Left ventricle myocardium inferior (tissue), 1 donor: ENCODE measurements at regions not wholly inside any gene's neighbourhood (a gene's known extent, or its start where the extent isn't known, plus 50 kb on each side); places are given as distances from the start of the nearest gene placed in this dataset.

Source experiments
- DNase-seq: peaks from one replicate; pipeline ENCODE4 v3.0.0-alpha.2; 2020
- H3K27ac ChIP-seq: fragments of 200-600 bp; replicated peaks from 2 replicates; pipeline ENCODE4 v1.8.0; 2021
- H3K27me3 ChIP-seq: fragments of 200-600 bp; 2 replicates; pipeline ENCODE4 v1.8.0; 2021; ENCODE audit warnings: low read depth
- H3K36me3 ChIP-seq: fragments of 200-600 bp; 2 replicates; pipeline ENCODE4 v1.8.0; 2021
- H3K4me1 ChIP-seq: fragments of 200-600 bp; 2 replicates; pipeline ENCODE4 v1.8.0; 2021
- H3K4me3 ChIP-seq: fragments of 200-600 bp; 2 replicates; pipeline ENCODE4 v1.8.0; 2021; ENCODE audit warnings: mild to moderate bottlenecking, moderate library complexity
- H3K9me3 ChIP-seq: fragments of 200-600 bp; replicated peaks from 2 replicates; pipeline ENCODE4 v1.8.0; 2021
- CTCF ChIP-seq: fragments of 200-600 bp; IDR thresholded peaks from 2 replicates; pipeline ENCODE4 v1.8.0; 2021; ENCODE audit warnings: antibody characterized with exemption, mild to moderate bottlenecking, borderline replicate concordance
- intact Hi-C: fragments of 100-400 bp; cut with micrococcal nuclease; formaldehyde crosslinking; loops from one replicate; pipeline ENCODE4 v1.11.0; 2022
- donor health status: DM: no; HTN: yes; CAD: no; lungs with severe emphysema.

DNA sequence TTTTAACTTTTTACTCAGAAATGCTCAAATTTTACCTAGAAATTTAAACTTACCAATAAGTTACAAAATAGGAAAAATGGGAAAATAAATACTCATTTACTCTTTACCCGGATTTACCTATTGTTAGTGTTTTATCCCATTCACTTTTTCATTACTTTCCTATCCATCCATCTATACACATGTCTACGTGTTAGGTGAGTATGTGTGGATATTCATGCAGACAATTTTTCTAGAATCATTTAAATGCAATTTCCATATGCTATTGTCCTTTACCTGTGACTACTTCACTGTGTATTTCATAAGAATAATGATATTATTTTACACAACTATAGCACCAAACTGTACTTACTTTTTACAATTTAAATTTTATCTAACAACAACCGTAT is 896.6 kb upstream of the INTU start:
- no peak for TF ChIP-seq CTCF
- Histone ChIP-seq H3K36me3 (no peaks in the 10 kb centered on the region), H3K27ac (no peak overlapping the region), H3K4me1 (peaks cover 4% of the 10 kb centered on the region), H3K9me3 (no peaks in the 10 kb centered on the region), H3K27me3 (no peaks in the 10 kb centered on the region), H3K4me3 (no peak overlapping the region)
- intact Hi-C loops: no loop called here
- DNase-seq: no peak

DNA sequence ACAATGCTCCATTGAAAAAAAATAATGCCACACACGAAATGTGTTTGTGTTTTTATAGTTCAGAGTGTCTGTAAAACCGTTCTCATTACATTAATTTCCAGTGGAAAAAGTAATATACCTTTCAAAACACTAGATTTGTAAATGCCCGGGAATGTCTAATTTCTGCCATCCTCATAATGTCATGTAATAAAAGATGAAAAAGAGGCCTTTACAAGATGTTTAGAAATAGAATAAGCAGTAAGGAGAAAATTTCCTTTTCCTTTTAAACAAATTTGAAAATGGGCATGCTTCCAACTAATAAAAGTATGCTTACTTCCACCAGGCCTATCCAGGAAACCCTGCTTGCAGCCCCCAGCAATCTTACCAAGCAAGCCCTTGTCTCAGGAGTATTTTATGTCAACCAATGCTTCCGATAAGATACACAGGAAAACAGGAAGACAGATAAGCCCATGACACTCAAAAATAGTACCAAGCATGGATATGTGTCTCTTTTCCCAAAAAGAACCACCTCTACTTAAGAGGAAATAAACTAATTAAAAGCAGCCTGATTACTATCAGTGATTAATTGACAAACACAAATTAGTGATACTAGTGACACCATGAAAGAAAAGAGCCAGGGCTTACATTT is 894.7 kb upstream of the INTU start:
- intact Hi-C loops: no loop called here
- H3K4me1 ChIP-seq: no peaks in the 10 kb centered on the region
- H3K36me3 ChIP-seq: no peaks in the 10 kb centered on the region

GRCh38 chr4:126738527-126738923 is 894.2 kb upstream of the INTU start:
- no peaks in the 10 kb centered on the region for H3K9me3 ChIP-seq
- intact Hi-C loops: no loop called here
- no peak overlapping the region for H3K27ac ChIP-seq
- TF ChIP-seq CTCF: no peak
- H3K4me1 ChIP-seq: no peaks in the 10 kb centered on the region
- no peak for DNase-seq
- no peaks in the 10 kb centered on the region for H3K36me3 ChIP-seq
- no peak overlapping the region for H3K4me3 ChIP-seq
- no peaks in the 10 kb centered on the region for H3K27me3 ChIP-seq

More for the DNA sequence above, 894.7 kb upstream of the INTU start:
- TF ChIP-seq CTCF: no peak
- Histone ChIP-seq H3K27ac (no peak overlapping the region), H3K9me3 (no peaks in the 10 kb centered on the region), H3K4me3 (no peak overlapping the region), H3K27me3 (no peaks in the 10 kb centered on the region)
- DNase-seq: no peak

DNA sequence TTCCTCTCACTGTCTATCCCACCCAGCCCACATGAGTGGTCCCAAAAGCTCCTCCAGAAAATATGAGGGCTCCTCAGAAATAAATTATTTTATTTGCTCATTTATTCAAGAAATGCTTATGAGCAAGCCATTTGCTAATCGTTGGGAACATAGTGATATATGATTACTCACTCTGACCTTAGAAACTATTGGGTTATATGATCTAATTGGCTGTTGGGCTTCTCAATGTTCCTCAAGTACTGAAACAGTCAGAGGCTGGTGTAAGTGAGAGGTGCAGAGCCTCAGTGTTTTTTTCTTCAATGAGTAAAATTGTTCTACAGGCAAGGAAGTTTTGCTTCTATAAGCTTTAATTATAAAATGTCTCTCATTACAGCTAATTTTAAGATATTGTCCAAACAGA is 893.8 kb upstream of the INTU start:
- Histone ChIP-seq H3K9me3 (peaks cover under 1% of the 10 kb centered on the region), H3K4me1 (no peaks in the 10 kb centered on the region), H3K36me3 (no peaks in the 10 kb centered on the region), H3K4me3 (no peak overlapping the region), H3K27ac (no peak overlapping the region), H3K27me3 (no peaks in the 10 kb centered on the region)
- no peak for DNase-seq
- intact Hi-C loops: no loop called here
- TF ChIP-seq CTCF: no peak

GRCh38 chr4:126740687-126741086 is 892.1 kb upstream of the INTU start:
- H3K36me3 ChIP-seq: no peaks in the 10 kb centered on the region
- H3K4me3 ChIP-seq: no peak overlapping the region
- intact Hi-C loops: no loop called here
- H3K27me3 ChIP-seq: no peaks in the 10 kb centered on the region
- H3K27ac ChIP-seq: no peak overlapping the region
- no peaks in the 10 kb centered on the region for H3K4me1 ChIP-seq
- no peak for DNase-seq
- peaks cover 18% of the 10 kb centered on the region for H3K9me3 ChIP-seq
- no peak for TF ChIP-seq CTCF

- Histone ChIP-seq H3K9me3 (peaks cover 29% of the 10 kb centered on the region), H3K36me3 (no peaks in the 10 kb centered on the region), H3K4me3 (no peak overlapping the region), H3K27ac (no peak overlapping the region), H3K4me1 (no peaks in the 10 kb centered on the region), H3K27me3 (no peaks in the 10 kb centered on the region)
- no peak for TF ChIP-seq CTCF
- intact Hi-C loops: no loop called here
- no peak for DNase-seq
These were observed 890.7 kb upstream of the INTU start for GRCh38 chr4:126742048-126742447.
